HCT116 (cell line): ENCODE measurements at regions not wholly inside any gene's neighbourhood (a gene's known extent, or its start where the extent isn't known, plus 50 kb on each side); places are given as distances from the start of the nearest gene placed in this dataset.

Experiments used
- ATAC-seq: fragments of 200-7000 bp; cut with Tn5 transposase; 2 replicates; pipeline ENCODE4 v1.9.1; 2020; ENCODE audit warnings: mild to moderate bottlenecking, moderate library complexity
- BruUV-seq: library from RNA; stranded (reverse); fragments of 400-500 nt; replicated peaks from 2 replicates; lab custom pipeline; 2021; lab: Mats Ljungman, UMichigan
- CTCF ChIA-PET: fragments of 300-600 bp; sonication (Branson Sonifier 250); formaldehyde crosslinking; loops from one replicate; lab custom pipeline; 2021; ENCODE audit warnings: antibody characterized with exemption; lab: Charles Lee
- POLR2A ChIA-PET: fragments of 300-600, 350-600 bp; sonication (Branson Sonifier 250); formaldehyde crosslinking; loops from one replicate; lab custom pipeline; 2021; ENCODE audit warnings: antibody characterized with exemption; lab: Charles Lee
- RAD21 ChIA-PET, 2 experiments: fragments of 300-600 bp; sonication (Branson Sonifier 250); formaldehyde crosslinking; loops; one replicate each; lab custom pipeline; 2023; ENCODE audit warnings: low total read pairs in 2 of 2; ENCODE audit not compliant: uncharacterized antibody in 2 of 2, unreplicated experiment in 2 of 2, low non-redundant PET in 1 of 2; lab: Charles Lee
- DNase-seq: peaks from one replicate; pipeline ENCODE4 v3.0.0-alpha.2; 2010; ENCODE audit warnings: low read depth, low spot score
- H2AFZ ChIP-seq: fragments of 200-600 bp; shearing (Covaris generic), sonication (generic); 2 replicates; pipeline ENCODE4 v1.6.1; 2017; ENCODE audit warnings: low read depth, mixed run types, mixed read lengths, antibody characterized with exemption, low read length; ENCODE audit not compliant: poor library complexity, severe bottlenecking
- H3K27ac ChIP-seq: 2 replicates; pipeline ENCODE4 v1.5.1; 2012; ENCODE audit warnings: low read depth, low read length
- H3K27me3 ChIP-seq: fragments of 200-600 bp; sonication (generic); 2 replicates; pipeline ENCODE4 v1.6.1; 2016; ENCODE audit warnings: mixed run types, low read length, mixed read lengths; ENCODE audit not compliant: insufficient read depth
- H3K36me3 ChIP-seq, 2 experiments: fragments of 200-500 bp in 1 of 2; fragments of 200-600 bp in 1 of 2; sonication (Bioruptor generic) in 1 of 2; sonication (generic) in 1 of 2; 2 replicates each; pipeline versions ENCODE4 v1.5.1 to v1.6.1; 2014 to 2016; ENCODE audit warnings: low read length in 2 of 2, inconsistent platforms in 1 of 2, mixed read lengths in 1 of 2, mixed run types in 1 of 2; ENCODE audit not compliant: insufficient read depth in 2 of 2, control insufficient read depth in 1 of 2
- H3K4me1 ChIP-seq, 2 experiments: fragments of 200-600 bp in 1 of 2; sonication (generic) in 1 of 2; 2 replicates each; pipeline versions ENCODE4 v1.5.1 to v1.6.1; 2012 to 2017; ENCODE audit warnings: low read length in 2 of 2, inconsistent platforms in 1 of 2, mild to moderate bottlenecking in 1 of 2, mixed read lengths in 1 of 2, mixed run types in 1 of 2, moderate library complexity in 1 of 2; ENCODE audit not compliant: insufficient read depth in 2 of 2, control insufficient read depth in 1 of 2
- H3K4me2 ChIP-seq: fragments of 200-600 bp; sonication (generic); 2 replicates; pipeline ENCODE4 v1.6.1; 2017; ENCODE audit warnings: mixed run types, low read length, mixed read lengths
- H3K4me3 ChIP-seq, 2 experiments: fragments of 200-600 bp in 1 of 2; sonication (generic) in 1 of 2; replicated peaks in 1 of 2; 2 replicates each; pipeline ENCODE4 v1.5.1; 2011 to 2016; ENCODE audit warnings: low read length in 2 of 2, control low read depth in 1 of 2, low read depth in 1 of 2, mild to moderate bottlenecking in 1 of 2, mixed read lengths in 1 of 2, mixed run types in 1 of 2
- H3K79me2 ChIP-seq: fragments of 200-600 bp; sonication (generic); 2 replicates; pipeline ENCODE4 v1.6.1; 2017; ENCODE audit warnings: mild to moderate bottlenecking, mixed run types, low read length, moderate library complexity, mixed read lengths; ENCODE audit not compliant: insufficient read depth
- H3K9ac ChIP-seq: fragments of 200-600 bp; sonication (generic); 2 replicates; pipeline ENCODE4 v1.6.1; 2016; ENCODE audit warnings: low read length, mixed read lengths
- H3K9me2 ChIP-seq: fragments of 200-600 bp; sonication (generic), shearing (Covaris generic); 2 replicates; pipeline ENCODE4 v1.6.1; 2017; ENCODE audit warnings: mixed run types, mild to moderate bottlenecking, moderate library complexity; ENCODE audit not compliant: insufficient read depth
- H3K9me3 ChIP-seq, 2 experiments: fragments of 200-500 bp in 1 of 2; fragments of 200-600 bp in 1 of 2; sonication (Bioruptor generic) in 1 of 2; sonication (generic) in 1 of 2; 2 replicates each; pipeline ENCODE4 v1.6.1; 2014 to 2017; ENCODE audit warnings: low read length in 2 of 2, mixed read lengths in 2 of 2, inconsistent platforms in 1 of 2, low read depth in 1 of 2, mild to moderate bottlenecking in 1 of 2, mixed run types in 1 of 2, moderate library complexity in 1 of 2; ENCODE audit not compliant: control insufficient read depth in 1 of 2, insufficient read depth in 1 of 2
- H4K20me1 ChIP-seq: fragments of 200-600 bp; sonication (generic), shearing (Covaris generic); 2 replicates; pipeline ENCODE4 v1.6.1; 2017; ENCODE audit warnings: mixed run types, mild to moderate bottlenecking, moderate library complexity; ENCODE audit not compliant: insufficient read depth
- ATF3 ChIP-seq: IDR thresholded peaks from 2 replicates; pipeline ENCODE4 v1.6.1; 2012
- CBX3 ChIP-seq: IDR thresholded peaks from 2 replicates; pipeline ENCODE4 v1.6.1; 2012; ENCODE audit warnings: low read depth
- CEBPB ChIP-seq: IDR thresholded peaks from 2 replicates; pipeline ENCODE4 v1.6.1; 2012; ENCODE audit warnings: low read depth
- CTCF ChIP-seq, 3 experiments: fragments of 200-600 bp in 1 of 3; sonication (generic) in 1 of 3; IDR thresholded peaks in 2 of 3; conservative IDR thresholded peaks in 1 of 3; 2 replicates each; pipeline ENCODE4 v1.5.1; 2012 to 2017; ENCODE audit warnings: low read depth in 2 of 3, low read length in 2 of 3, antibody characterized with exemption in 1 of 3, borderline replicate concordance in 1 of 3, control low read depth in 1 of 3, mild to moderate bottlenecking in 1 of 3, mixed read lengths in 1 of 3, mixed run types in 1 of 3, moderate library complexity in 1 of 3; ENCODE audit not compliant: insufficient read depth in 1 of 3
- EGR1 ChIP-seq: IDR thresholded peaks from 2 replicates; pipeline ENCODE4 v1.6.1; 2012; ENCODE audit warnings: low read depth
- ELF1 ChIP-seq: IDR thresholded peaks from 2 replicates; pipeline ENCODE4 v1.6.1; 2012; ENCODE audit warnings: low read depth, borderline replicate concordance
- EZH2 ChIP-seq: fragments of 200-600 bp; sonication (generic); IDR thresholded peaks from 2 replicates; pipeline ENCODE4 v1.6.1; 2017; ENCODE audit warnings: antibody characterized with exemption, mixed run types
- FOSL1 ChIP-seq: IDR thresholded peaks from 2 replicates; pipeline ENCODE4 v1.6.1; 2012; ENCODE audit warnings: low read depth
- JUND ChIP-seq: IDR thresholded peaks from 2 replicates; pipeline ENCODE4 v1.6.1; 2012
- MAX ChIP-seq: IDR thresholded peaks from 2 replicates; pipeline ENCODE4 v1.6.1; 2012
- POLR2A ChIP-seq: IDR thresholded peaks from 2 replicates; pipeline ENCODE4 v1.7.0; 2011; ENCODE audit warnings: borderline replicate concordance; ENCODE audit not compliant: insufficient read depth, insufficient read length; ENCODE audit errors: extremely low read depth
- POLR2AphosphoS5 ChIP-seq: IDR thresholded peaks from 2 replicates; pipeline ENCODE4 v1.6.1; 2011; ENCODE audit warnings: mild to moderate bottlenecking, low read depth, low read length, moderate library complexity
- RAD21 ChIP-seq: IDR thresholded peaks from 2 replicates; pipeline ENCODE4 v1.6.1; 2012; ENCODE audit warnings: low read depth, mild to moderate bottlenecking
- SRF ChIP-seq: IDR thresholded peaks from 2 replicates; pipeline ENCODE4 v1.6.1; 2012; ENCODE audit warnings: low read depth
- TCF7L2 ChIP-seq: IDR thresholded peaks from 2 replicates; pipeline ENCODE4 v1.7.0; 2011; ENCODE audit warnings: borderline replicate concordance, inconsistent platforms; ENCODE audit not compliant: insufficient read depth, insufficient read length; ENCODE audit errors: extremely low read depth
- YY1 ChIP-seq: IDR thresholded peaks from 2 replicates; pipeline ENCODE4 v1.6.1; 2011; ENCODE audit warnings: low read length, low read depth, moderate library complexity, mild to moderate bottlenecking; ENCODE audit not compliant: insufficient replicate concordance; ENCODE audit errors: extremely low read depth
- ZBTB33 ChIP-seq: IDR thresholded peaks from 2 replicates; pipeline ENCODE4 v1.6.1; 2011; ENCODE audit warnings: mild to moderate bottlenecking, low read length, moderate library complexity; ENCODE audit not compliant: insufficient replicate concordance; ENCODE audit errors: extremely low read depth
- ZFX ChIP-seq: fragments of 450-650 bp; IDR thresholded peaks from 2 replicates; pipeline ENCODE4 v1.6.1; 2017
- ZNF274 ChIP-seq: fragments of 200-500 bp; sonication (Bioruptor generic); IDR thresholded peaks from 2 replicates; pipeline ENCODE4 v1.6.1; 2014; ENCODE audit warnings: mild to moderate bottlenecking, low read depth, low read length, inconsistent platforms
- intact Hi-C: fragments of 100-400 bp; cut with micrococcal nuclease; formaldehyde crosslinking; loops from 2 replicates; pipeline ENCODE4 v1.10.0; 2022

- no peak for TF ChIP-seq MAX
- TF ChIP-seq, all 23 proteins: peak for 2
Observed at GRCh38 chr1:79197421-79197820, 190.9 kb upstream of the ADGRL4 start (continued).

- Histone ChIP-seq H3K9ac (no peak overlapping the region), H3K9me3 (no peaks in the 10 kb centered on the region), H2AFZ (no peak overlapping the region), H3K79me2 (no peaks in the 10 kb centered on the region), H3K4me1 (peaks cover 3 to 15% of the 10 kb centered on the region in 2 experiments), H3K9me2 (no peaks in the 10 kb centered on the region), H3K36me3 (no peaks in the 10 kb centered on the region), H3K27me3 (no peaks in the 10 kb centered on the region), H3K27ac (no peak overlapping the region), H3K4me2 (no peak overlapping the region), H3K4me3 (no peak overlapping the region), H4K20me1 (no peaks in the 10 kb centered on the region)
- POLR2A ChIA-PET: no interaction called here
- no TSS peak for BruUV-seq
- ATAC-seq (no peak), DNase-seq (no peak)
- CTCF ChIA-PET: interaction anchor here (3.3 kb wide), 1 partner anchor 356 kb away, joined by 21 read pairs; no protein-coding TSS in a partner anchor
- TF ChIP-seq ZBTB33 (no peak), ATF3 (no peak), FOSL1 (no peak), EGR1 (no peak), EZH2 (no peak), CTCF (IDR thresholded peaks at IDR 0.05 in 2 of 3, conservative IDR thresholded peaks at IDR 0.05 in 1 of 3; ENCODE audit: borderline replicate concordance in 1 of 3, insufficient read depth in 1 of 3, low read depth in 2 of 3, low read length in 2 of 3) (no peak), ZFX (no peak), POLR2AphosphoS5 (no peak), ELF1 (no peak), CEBPB (no peak), RAD21 (no peak), SRF (no peak), CBX3 (no peak), MAX (no peak), YY1 (no peak), ZNF274 (no peak), JUND (no peak), TCF7L2 (no peak), POLR2A (no peak)
- intact Hi-C loops: loop anchor here (5.0 kb wide), 2 partner anchors 509 to 579 kb away; no protein-coding TSS in a partner anchor
- RAD21 ChIA-PET: interaction anchor here in 1 of 2 experiments (1.2 kb wide), 1 partner anchor 356 kb away, joined by 5 read pairs; no protein-coding TSS in a partner anchor
Observed at GRCh38 chr1:79196211-79196610, 189.7 kb upstream of the ADGRL4 start.
